VCaP (cell line): ENCODE measurements at regions not wholly inside any gene's neighbourhood (a gene's known extent, or its start where the extent isn't known, plus 50 kb on each side); places are given as distances from the start of the nearest gene placed in this dataset.
"Not testable (repeated sequence)": the region's sequence is repeated elsewhere in the genome, so short reads cannot be mapped to it uniquely, and the experiment has no call there.

Experiments
- H3K27ac ChIP-seq: fragments of 450-650 bp; 2 replicates; pipeline ENCODE4 v1.5.1; 2017
- TF ChIP-seq, protein P1 (sequence below): fragments of 450-650 bp; conservative IDR thresholded peaks from 2 replicates; pipeline ENCODE4 v1.5.1; 2017; ENCODE audit warnings: mild to moderate bottlenecking, moderate library complexity

DNA sequence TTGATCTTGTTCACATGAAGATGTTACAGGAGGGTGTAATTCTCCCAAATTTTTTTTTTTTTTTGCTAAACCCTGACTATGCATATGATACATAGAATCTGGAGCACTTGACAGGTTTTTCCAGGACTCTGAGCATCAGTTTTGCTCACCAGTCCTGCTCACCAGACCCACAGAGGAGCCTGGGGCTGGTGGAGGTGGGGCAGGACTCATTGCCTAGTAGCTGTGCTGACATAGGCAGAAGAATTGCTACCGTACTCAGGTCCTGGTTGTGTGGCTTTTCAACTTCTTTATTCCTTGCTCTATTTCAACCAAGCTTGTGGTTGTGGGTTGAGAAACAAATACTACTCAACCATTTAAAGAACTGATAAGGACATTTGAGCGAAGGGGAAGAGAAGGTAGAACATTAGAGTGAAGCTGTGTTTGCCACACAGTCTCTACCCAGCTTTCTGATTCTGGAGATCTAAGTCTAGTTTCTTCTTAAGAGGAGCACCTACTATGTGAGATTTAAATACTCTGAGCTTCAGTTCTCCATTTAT, 212.4 kb downstream of the UTP18 start:
- H3K27ac ChIP-seq: no peak overlapping the region
- TF ChIP-seq, protein P1, sequence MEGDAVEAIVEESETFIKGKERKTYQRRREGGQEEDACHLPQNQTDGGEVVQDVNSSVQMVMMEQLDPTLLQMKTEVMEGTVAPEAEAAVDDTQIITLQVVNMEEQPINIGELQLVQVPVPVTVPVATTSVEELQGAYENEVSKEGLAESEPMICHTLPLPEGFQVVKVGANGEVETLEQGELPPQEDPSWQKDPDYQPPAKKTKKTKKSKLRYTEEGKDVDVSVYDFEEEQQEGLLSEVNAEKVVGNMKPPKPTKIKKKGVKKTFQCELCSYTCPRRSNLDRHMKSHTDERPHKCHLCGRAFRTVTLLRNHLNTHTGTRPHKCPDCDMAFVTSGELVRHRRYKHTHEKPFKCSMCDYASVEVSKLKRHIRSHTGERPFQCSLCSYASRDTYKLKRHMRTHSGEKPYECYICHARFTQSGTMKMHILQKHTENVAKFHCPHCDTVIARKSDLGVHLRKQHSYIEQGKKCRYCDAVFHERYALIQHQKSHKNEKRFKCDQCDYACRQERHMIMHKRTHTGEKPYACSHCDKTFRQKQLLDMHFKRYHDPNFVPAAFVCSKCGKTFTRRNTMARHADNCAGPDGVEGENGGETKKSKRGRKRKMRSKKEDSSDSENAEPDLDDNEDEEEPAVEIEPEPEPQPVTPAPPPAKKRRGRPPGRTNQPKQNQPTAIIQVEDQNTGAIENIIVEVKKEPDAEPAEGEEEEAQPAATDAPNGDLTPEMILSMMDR: no peak

DNA sequence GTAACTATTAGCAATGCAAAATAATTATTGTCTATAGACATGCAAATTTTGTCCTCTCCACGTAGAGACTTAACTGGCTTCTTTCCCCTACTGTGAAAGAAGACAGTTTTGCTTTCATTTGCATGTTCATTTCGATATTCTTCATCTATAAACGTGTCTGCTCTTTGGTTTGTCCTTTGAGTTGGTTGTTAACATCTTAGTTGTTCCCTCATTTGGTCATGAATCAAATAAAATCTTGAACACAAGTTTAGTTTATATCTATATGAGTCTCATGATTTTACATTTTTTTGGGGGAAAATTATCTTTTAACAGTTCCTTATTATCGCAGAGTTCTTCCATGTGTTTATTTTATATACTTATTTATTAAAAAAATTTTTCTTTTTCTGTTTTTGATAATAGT, 214.4 kb downstream of the UTP18 start:
- TF ChIP-seq, protein P1: no peak
- H3K27ac ChIP-seq: no peak overlapping the region

DNA sequence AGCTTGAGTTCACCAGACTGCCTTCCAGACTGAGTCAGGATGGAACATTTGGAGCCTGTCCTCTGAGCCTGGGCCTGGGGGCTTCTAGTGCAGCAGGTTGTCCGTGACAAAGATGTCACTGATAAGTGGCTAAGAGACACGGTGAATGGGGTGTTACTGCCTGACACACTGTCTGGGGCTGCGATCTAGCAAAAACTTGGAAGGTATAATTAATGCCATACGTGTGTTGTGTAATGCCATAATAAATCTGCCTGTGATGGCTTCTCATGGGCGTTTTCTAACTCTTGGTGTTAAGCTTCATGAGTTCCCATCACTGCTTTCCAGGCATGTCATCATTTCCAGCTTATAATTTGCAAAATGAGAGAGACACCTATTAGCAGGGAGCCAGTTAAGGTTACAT, 215.4 kb downstream of the UTP18 start:
- TF ChIP-seq, protein P1: no peak
- no peak overlapping the region for H3K27ac ChIP-seq

DNA sequence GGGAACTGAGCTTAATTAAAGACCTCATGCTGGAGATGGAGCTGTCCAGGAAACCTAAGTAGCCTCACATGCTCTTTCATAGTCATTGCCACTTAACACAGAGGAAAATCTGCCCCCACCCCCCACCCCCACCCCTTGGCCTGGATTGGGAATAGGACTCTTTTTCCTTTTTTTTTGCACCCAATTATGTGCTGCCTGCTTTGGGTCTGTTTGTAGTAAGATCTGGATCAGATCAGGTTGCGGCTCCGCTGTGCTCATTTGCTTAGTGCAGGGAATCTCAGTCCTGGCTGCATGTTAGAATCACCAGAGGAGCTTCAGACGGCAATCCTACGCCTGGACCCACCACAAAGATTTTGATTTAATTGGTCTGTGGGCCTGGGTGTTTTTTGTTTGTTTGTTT, 219.0 kb downstream of the UTP18 start:
- TF ChIP-seq, protein P1: no peak
- H3K27ac ChIP-seq: no peak overlapping the region

DNA sequence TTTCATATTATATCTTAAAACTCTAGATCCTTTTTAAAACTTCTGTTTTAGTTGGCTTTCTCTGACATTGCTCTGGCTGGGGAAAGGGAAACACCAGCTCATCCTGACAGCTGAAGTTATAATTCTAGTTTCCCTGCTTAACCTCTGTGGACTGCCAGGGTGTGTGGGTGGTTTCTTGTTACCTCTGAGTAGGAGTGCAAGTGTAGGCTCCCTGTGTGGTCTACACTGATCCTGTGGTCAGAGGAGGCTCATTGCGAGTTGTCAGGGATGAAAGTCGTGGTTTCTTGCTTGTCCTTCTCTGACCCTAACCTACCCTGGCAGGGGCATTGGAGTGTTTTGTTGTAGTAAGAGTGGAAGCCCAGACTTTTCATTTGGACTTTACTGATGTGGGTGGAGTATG, 221.0 kb downstream of the UTP18 start:
- no peak overlapping the region for H3K27ac ChIP-seq
- TF ChIP-seq, protein P1: no peak

DNA sequence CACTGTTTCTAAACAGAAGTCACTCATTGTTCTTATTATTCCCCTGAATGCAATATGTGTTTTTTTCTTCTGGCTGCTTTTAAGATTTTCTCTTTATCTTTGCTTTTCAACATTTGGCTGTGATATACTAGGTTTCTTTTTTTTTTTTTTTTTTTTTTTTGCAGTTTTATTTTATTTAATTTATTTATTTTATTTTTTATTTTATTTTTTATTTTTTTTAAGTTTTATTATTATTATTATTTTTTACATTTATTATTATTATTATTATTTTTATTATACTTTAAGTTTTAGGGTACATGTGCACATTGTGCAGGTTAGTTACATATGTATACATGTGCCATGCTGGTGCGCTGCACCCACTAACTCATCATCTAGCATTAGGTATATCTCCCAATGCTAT, 221.9 kb downstream of the UTP18 start:
- not testable (repeated sequence) for H3K27ac ChIP-seq

DNA sequence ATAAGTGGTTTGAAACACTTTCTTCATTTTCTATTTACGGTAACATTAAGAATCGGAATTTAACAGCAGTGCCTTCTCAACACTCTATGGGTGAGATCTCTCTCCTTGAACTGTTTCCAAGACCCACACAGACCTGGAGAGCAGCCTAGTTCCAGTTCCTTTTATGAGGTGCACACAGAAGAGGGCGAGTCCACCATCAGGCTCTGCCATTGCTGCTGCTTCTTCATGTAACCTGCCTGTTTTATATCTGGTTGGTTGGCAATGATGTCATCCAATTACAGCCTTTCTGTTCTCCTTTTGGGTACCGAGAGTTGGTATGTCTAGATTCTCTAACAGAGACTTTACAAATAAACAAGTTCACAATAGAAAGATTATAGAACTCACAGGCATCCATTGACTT, 225.7 kb downstream of the UTP18 start:
- H3K27ac ChIP-seq: peak overlapping the region; percentile 19; the same call in 1 of the 2 replicates
- TF ChIP-seq, protein P1: no peak

DNA sequence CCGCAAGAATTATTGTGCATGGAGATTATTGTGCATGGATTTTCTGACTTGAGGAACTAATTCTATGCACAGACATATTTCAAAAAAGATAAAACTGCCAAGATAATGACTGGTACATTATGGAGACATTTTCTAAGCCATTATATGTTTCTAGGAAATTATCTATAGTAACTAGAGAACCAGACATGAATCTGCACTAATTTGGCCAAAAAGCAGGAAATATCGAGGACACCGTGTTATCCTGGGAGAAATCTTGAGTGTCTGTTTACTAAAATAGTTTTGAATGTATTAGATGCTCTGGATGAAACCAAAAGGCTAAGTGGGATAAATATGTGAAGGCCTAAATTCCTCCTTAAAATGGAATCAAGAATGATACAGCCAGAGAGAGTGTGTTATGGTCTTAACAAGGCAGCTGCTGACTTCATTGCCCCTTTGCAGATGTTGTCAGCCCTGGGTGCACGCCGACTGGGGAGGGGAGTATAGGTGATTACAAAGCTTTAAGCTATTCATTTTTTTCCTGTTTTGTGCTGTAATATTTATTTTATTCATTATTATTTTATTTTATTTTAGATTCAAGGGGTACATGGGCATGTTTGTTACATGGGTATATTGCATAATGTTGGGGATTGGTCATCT, 226.7 kb downstream of the UTP18 start:
- TF ChIP-seq, protein P1: no peak

More for the DNA sequence above, 226.7 kb downstream of the UTP18 start:
- no peak overlapping the region; the same call in 1 of the 2 replicates for H3K27ac ChIP-seq
